ENCODE measurements at regions not wholly inside any gene's neighbourhood (a gene's known extent, or its start where the extent isn't known, plus 50 kb on each side); places are given as distances from the start of the nearest gene placed in this dataset.

GRCh38 chr6:48671505-48671904 lies 560.5 kb upstream of the PTCHD4 start (continued):
- TF ChIP-seq, protein P1, sequence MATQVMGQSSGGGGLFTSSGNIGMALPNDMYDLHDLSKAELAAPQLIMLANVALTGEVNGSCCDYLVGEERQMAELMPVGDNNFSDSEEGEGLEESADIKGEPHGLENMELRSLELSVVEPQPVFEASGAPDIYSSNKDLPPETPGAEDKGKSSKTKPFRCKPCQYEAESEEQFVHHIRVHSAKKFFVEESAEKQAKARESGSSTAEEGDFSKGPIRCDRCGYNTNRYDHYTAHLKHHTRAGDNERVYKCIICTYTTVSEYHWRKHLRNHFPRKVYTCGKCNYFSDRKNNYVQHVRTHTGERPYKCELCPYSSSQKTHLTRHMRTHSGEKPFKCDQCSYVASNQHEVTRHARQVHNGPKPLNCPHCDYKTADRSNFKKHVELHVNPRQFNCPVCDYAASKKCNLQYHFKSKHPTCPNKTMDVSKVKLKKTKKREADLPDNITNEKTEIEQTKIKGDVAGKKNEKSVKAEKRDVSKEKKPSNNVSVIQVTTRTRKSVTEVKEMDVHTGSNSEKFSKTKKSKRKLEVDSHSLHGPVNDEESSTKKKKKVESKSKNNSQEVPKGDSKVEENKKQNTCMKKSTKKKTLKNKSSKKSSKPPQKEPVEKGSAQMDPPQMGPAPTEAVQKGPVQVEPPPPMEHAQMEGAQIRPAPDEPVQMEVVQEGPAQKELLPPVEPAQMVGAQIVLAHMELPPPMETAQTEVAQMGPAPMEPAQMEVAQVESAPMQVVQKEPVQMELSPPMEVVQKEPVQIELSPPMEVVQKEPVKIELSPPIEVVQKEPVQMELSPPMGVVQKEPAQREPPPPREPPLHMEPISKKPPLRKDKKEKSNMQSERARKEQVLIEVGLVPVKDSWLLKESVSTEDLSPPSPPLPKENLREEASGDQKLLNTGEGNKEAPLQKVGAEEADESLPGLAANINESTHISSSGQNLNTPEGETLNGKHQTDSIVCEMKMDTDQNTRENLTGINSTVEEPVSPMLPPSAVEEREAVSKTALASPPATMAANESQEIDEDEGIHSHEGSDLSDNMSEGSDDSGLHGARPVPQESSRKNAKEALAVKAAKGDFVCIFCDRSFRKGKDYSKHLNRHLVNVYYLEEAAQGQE (IDR thresholded peaks at IDR 0.05; ENCODE audit: low read depth, low read length): no peak
- TF ChIP-seq JUNB (IDR thresholded peaks at IDR 0.05) (no peak), HDGF (IDR thresholded peaks at IDR 0.05) (no peak), BCLAF1 (IDR thresholded peaks at IDR 0.05) (no peak), RAD51 (IDR thresholded peaks at IDR 0.05) (no peak)
- TF ChIP-seq, protein P2, sequence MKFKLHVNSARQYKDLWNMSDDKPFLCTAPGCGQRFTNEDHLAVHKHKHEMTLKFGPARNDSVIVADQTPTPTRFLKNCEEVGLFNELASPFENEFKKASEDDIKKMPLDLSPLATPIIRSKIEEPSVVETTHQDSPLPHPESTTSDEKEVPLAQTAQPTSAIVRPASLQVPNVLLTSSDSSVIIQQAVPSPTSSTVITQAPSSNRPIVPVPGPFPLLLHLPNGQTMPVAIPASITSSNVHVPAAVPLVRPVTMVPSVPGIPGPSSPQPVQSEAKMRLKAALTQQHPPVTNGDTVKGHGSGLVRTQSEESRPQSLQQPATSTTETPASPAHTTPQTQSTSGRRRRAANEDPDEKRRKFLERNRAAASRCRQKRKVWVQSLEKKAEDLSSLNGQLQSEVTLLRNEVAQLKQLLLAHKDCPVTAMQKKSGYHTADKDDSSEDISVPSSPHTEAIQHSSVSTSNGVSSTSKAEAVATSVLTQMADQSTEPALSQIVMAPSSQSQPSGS (IDR thresholded peaks at IDR 0.05; ENCODE audit: low read length): no peak

Data from GM12878 (cell line).